H1 (cell line): ENCODE measurements at regions not wholly inside any gene's neighbourhood (a gene's known extent, or its start where the extent isn't known, plus 50 kb on each side); places are given as distances from the start of the nearest gene placed in this dataset.

Experiments used
- CHD7 ChIP-seq: fragments of 300-600 bp; sonication (generic); IDR thresholded peaks from 2 replicates; pipeline ENCODE4 v1.7.1; 2012; ENCODE audit warnings: low read length, moderate library complexity, mild to moderate bottlenecking, inconsistent platforms; ENCODE audit not compliant: insufficient replicate concordance

GRCh38 chr15:59945036-59945435, 59.1 kb upstream of the FOXB1 start (continued):
- TF ChIP-seq CHD7, result no peak
